ENCODE measurements at regions not wholly inside any gene's neighbourhood (a gene's known extent, or its start where the extent isn't known, plus 50 kb on each side); places are given as distances from the start of the nearest gene placed in this dataset.

DNA sequence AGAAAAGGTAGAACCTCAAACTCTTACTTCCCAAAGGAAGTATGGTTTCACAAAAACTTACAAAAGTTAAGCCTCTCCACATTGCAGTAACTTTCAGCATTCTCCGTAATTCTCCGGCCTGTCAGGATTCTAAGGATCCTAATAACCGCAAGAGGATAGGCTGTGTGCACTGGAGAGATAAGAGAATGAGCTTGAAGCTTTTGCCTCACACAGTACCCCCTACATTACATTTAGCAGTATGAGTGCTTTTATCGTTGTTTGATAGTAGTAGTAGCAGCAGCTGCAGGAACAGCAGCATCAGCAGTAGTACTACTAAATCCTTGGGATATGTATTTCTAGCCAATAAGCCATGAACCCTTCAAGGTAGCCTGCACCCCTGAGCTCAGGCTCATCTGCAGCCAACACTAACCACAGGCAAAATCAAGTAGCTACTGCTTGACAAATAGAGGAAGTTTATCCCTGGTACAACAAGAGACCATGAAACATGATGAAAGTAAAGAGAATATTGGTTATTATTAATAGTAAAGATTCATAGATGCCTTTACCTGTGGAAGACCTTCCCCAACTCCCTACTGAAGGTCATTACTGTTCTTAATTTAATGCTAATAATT lies 222.6 kb upstream of the CNTNAP2 start:
- TF ChIP-seq, protein P1, sequence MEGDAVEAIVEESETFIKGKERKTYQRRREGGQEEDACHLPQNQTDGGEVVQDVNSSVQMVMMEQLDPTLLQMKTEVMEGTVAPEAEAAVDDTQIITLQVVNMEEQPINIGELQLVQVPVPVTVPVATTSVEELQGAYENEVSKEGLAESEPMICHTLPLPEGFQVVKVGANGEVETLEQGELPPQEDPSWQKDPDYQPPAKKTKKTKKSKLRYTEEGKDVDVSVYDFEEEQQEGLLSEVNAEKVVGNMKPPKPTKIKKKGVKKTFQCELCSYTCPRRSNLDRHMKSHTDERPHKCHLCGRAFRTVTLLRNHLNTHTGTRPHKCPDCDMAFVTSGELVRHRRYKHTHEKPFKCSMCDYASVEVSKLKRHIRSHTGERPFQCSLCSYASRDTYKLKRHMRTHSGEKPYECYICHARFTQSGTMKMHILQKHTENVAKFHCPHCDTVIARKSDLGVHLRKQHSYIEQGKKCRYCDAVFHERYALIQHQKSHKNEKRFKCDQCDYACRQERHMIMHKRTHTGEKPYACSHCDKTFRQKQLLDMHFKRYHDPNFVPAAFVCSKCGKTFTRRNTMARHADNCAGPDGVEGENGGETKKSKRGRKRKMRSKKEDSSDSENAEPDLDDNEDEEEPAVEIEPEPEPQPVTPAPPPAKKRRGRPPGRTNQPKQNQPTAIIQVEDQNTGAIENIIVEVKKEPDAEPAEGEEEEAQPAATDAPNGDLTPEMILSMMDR (IDR thresholded peaks at IDR 0.05): no peak
- TF ChIP-seq, protein P2, sequence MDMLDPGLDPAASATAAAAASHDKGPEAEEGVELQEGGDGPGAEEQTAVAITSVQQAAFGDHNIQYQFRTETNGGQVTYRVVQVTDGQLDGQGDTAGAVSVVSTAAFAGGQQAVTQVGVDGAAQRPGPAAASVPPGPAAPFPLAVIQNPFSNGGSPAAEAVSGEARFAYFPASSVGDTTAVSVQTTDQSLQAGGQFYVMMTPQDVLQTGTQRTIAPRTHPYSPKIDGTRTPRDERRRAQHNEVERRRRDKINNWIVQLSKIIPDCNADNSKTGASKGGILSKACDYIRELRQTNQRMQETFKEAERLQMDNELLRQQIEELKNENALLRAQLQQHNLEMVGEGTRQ (IDR thresholded peaks at IDR 0.05): no peak
- TF ChIP-seq ZSCAN20 (CRISPR knock-in tag; IDR thresholded peaks at IDR 0.05) (no peak), MAFK (IDR thresholded peaks at IDR 0.05; ENCODE audit: partially characterized antibody) (no peak), HES2 (IDR thresholded peaks at IDR 0.05) (no peak)

Measured in A549 (cell line).